Stimulated activated CD4-positive, alpha-beta T cell treated with anti-CD3 and anti-CD28 coated beads, Interleukin-2, amount 100 ng/mL, for 48 hours (primary cell): ENCODE measurements at regions not wholly inside any gene's neighbourhood (a gene's known extent, or its start where the extent isn't known, plus 50 kb on each side); places are given as distances from the start of the nearest gene placed in this dataset.

Experiments
- DNase-seq, 2 donors: peaks; one replicate each; pipeline ENCODE4 v3.0.0-alpha.2; 2020

GRCh38 chr1:229938551-229938950, 128.5 kb upstream of the GALNT2 start:
- DNase-seq, result no peak

- DNase-seq, result no peak
These were observed 126.4 kb upstream of the GALNT2 start for GRCh38 chr1:229940684-229941083.

GRCh38 chr1:229941160-229941559, 125.9 kb upstream of the GALNT2 start:
- no peak for DNase-seq

GRCh38 chr1:229941831-229942230, 125.2 kb upstream of the GALNT2 start:
- DNase-seq, result no peak

GRCh38 chr1:229942501-229942900, 124.5 kb upstream of the GALNT2 start:
- no peak for DNase-seq

GRCh38 chr1:229943148-229943714, 123.8 kb upstream of the GALNT2 start:
- DNase-seq, result no peak

GRCh38 chr1:229943988-229944743, 122.9 kb upstream of the GALNT2 start:
- DNase-seq, result no peak

- no peak for DNase-seq
These were observed 121.2 kb upstream of the GALNT2 start for GRCh38 chr1:229945795-229946194.

GRCh38 chr1:229947968-229948367, 119.1 kb upstream of the GALNT2 start:
- DNase-seq, result no peak

GRCh38 chr1:229948438-229948837, 118.6 kb upstream of the GALNT2 start:
- DNase-seq, result no peak

- no peak for DNase-seq
These were observed 117.5 kb upstream of the GALNT2 start for GRCh38 chr1:229949500-229949899.

- no peak for DNase-seq
These were observed 117.0 kb upstream of the GALNT2 start for GRCh38 chr1:229950020-229950419.

GRCh38 chr1:229950908-229951307, 116.1 kb upstream of the GALNT2 start:
- DNase-seq, result no peak

- DNase-seq, result no peak
These were observed 115.0 kb upstream of the GALNT2 start for GRCh38 chr1:229951856-229952534.

GRCh38 chr1:229952670-229953520, 114.1 kb upstream of the GALNT2 start:
- DNase-seq, result no peak

GRCh38 chr1:229953736-229954326, 113.2 kb upstream of the GALNT2 start:
- no peak for DNase-seq

GRCh38 chr1:229964281-229964680, 102.8 kb upstream of the GALNT2 start:
- DNase-seq, result no peak

GRCh38 chr1:229970714-229971113, 96.3 kb upstream of the GALNT2 start:
- peak in 1 of 2 donors; percentile 8 for DNase-seq

- DNase-seq, result no peak
These were observed 95.9 kb upstream of the GALNT2 start for GRCh38 chr1:229971141-229971540.

GRCh38 chr1:229972600-229973296, 94.3 kb upstream of the GALNT2 start:
- no peak for DNase-seq

GRCh38 chr1:229973297-229973612, 93.8 kb upstream of the GALNT2 start:
- no peak for DNase-seq

- no peak for DNase-seq
These were observed 92.0 kb upstream of the GALNT2 start for GRCh38 chr1:229975047-229975446.
